NCI-H82 (cell line): ENCODE measurements at regions not wholly inside any gene's neighbourhood (a gene's known extent, or its start where the extent isn't known, plus 50 kb on each side); places are given as distances from the start of the nearest gene placed in this dataset.

Experiments
- DNase-seq: peaks from one replicate; lab custom pipeline; 2025; lab: John Stamatoyannopoulos, UW

- no peak for DNase-seq
These were observed 65.0 kb upstream of the HPCAL1 start for GRCh38 chr2:10237392-10238321.

GRCh38 chr2:10238396-10238795 is 64.3 kb upstream of the HPCAL1 start:
- DNase-seq, result no peak

GRCh38 chr2:10238991-10239485 is 63.7 kb upstream of the HPCAL1 start:
- no peak for DNase-seq

GRCh38 chr2:10239561-10239967 is 63.1 kb upstream of the HPCAL1 start:
- DNase-seq, result peak; percentile 37

- DNase-seq, result no peak
These were observed 62.5 kb upstream of the HPCAL1 start for GRCh38 chr2:10240161-10240681.

GRCh38 chr2:10240911-10241610 is 61.6 kb upstream of the HPCAL1 start:
- no peak for DNase-seq

- no peak for DNase-seq
These were observed 60.9 kb upstream of the HPCAL1 start for GRCh38 chr2:10241641-10242430.

- DNase-seq, result no peak
These were observed 60.3 kb upstream of the HPCAL1 start for GRCh38 chr2:10242451-10242850.

- DNase-seq, result no peak
These were observed 59.4 kb upstream of the HPCAL1 start for GRCh38 chr2:10242998-10243925.

GRCh38 chr2:10243926-10244270 is 58.8 kb upstream of the HPCAL1 start:
- DNase-seq, result no peak

- no peak for DNase-seq
These were observed 57.7 kb upstream of the HPCAL1 start for GRCh38 chr2:10245021-10245420.

GRCh38 chr2:10245661-10246060 is 57.0 kb upstream of the HPCAL1 start:
- DNase-seq, result no peak

GRCh38 chr2:10246370-10246769 is 56.3 kb upstream of the HPCAL1 start:
- DNase-seq, result no peak

GRCh38 chr2:10246831-10247230 is 55.9 kb upstream of the HPCAL1 start:
- DNase-seq, result no peak

- no peak for DNase-seq
These were observed 52.9 kb upstream of the HPCAL1 start for GRCh38 chr2:10249798-10250197.

GRCh38 chr2:10252224-10252623 is 50.5 kb upstream of the HPCAL1 start:
- no peak for DNase-seq

GRCh38 chr2:10252661-10253060 is 50.0 kb upstream of the HPCAL1 start:
- DNase-seq, result no peak
